Astrocyte (in vitro differentiated cells and primary cell): ENCODE measurements at regions not wholly inside any gene's neighbourhood (a gene's known extent, or its start where the extent isn't known, plus 50 kb on each side); places are given as distances from the start of the nearest gene placed in this dataset.

Experiments
- CTCF ChIP-seq: IDR thresholded peaks from 2 replicates; pipeline ENCODE4 v1.5.1; 2011; ENCODE audit warnings: low read depth, mild to moderate bottlenecking, inconsistent platforms, low read length, moderate library complexity; ENCODE audit not compliant: insufficient read depth
- EZH2 ChIP-seq: IDR thresholded peaks from 2 replicates; pipeline ENCODE4 v1.6.1; 2012; ENCODE audit warnings: mild to moderate bottlenecking, low read length, inconsistent platforms; ENCODE audit not compliant: insufficient read depth

DNA sequence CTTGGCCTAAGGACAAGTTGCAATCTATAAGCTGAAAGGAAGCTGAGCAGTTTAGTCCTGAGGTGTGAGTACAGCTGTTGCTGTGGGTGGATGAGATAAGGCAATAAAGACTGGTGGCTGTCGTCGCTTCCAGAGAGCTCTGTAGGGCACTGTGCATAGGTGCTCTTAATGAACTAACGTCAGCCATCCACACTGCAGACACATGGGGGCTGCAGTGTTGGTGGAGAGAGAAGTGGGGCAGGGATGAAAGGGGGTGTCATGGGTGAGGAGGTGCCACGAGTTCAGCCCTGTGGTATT, 139.9 kb upstream of the IRX3 start:
- TF ChIP-seq CTCF (no peak), EZH2 (no peak)
